OCI-LY7 (cell line): ENCODE measurements at regions not wholly inside any gene's neighbourhood (a gene's known extent, or its start where the extent isn't known, plus 50 kb on each side); places are given as distances from the start of the nearest gene placed in this dataset.

Source experiments
- BruUV-seq: library from RNA; stranded (reverse); fragments of 400-500 nt; replicated peaks from 2 replicates; lab custom pipeline; 2021; lab: Mats Ljungman, UMichigan
- CTCF ChIA-PET: fragments of 300-600 bp; sonication (Branson Sonifier 250); formaldehyde crosslinking; loops from one replicate; lab custom pipeline; 2022; ENCODE audit warnings: antibody characterized with exemption; ENCODE audit not compliant: unreplicated experiment; lab: Charles Lee
- POLR2A ChIA-PET: fragments of 300-600 bp; sonication (Branson Sonifier 250); formaldehyde crosslinking; loops from one replicate; lab custom pipeline; 2022; ENCODE audit warnings: antibody characterized with exemption; lab: Charles Lee
- DNase-seq: peaks from one replicate; pipeline ENCODE4 v3.0.0-alpha.2; 2015; ENCODE audit warnings: low spot score
- H2AFZ ChIP-seq: fragments of 200-600 bp; sonication (generic), shearing (Covaris generic); 2 replicates; pipeline ENCODE4 v1.6.1; 2014; ENCODE audit warnings: mild to moderate bottlenecking, antibody characterized with exemption, low read length, moderate library complexity
- H3K27ac ChIP-seq: fragments of 200-600 bp; sonication (generic); 2 replicates; pipeline ENCODE4 v1.5.1; 2014; ENCODE audit warnings: mixed run types, low read depth, mild to moderate bottlenecking, moderate library complexity, low read length, inconsistent platforms; ENCODE audit not compliant: poor library complexity, severe bottlenecking
- H3K36me3 ChIP-seq: fragments of 200-600 bp; sonication (generic); 2 replicates; pipeline ENCODE4 v1.6.1; 2014; ENCODE audit warnings: mild to moderate bottlenecking, antibody characterized with exemption, low read length, moderate library complexity, mixed read lengths; ENCODE audit not compliant: insufficient read depth
- H3K4me1 ChIP-seq: fragments of 200-600 bp; sonication (generic); 2 replicates; pipeline ENCODE4 v1.5.1; 2014; ENCODE audit warnings: mild to moderate bottlenecking, low read length; ENCODE audit not compliant: insufficient read depth, poor library complexity, severe bottlenecking
- H3K4me2 ChIP-seq: fragments of 200-600 bp; sonication (generic); 2 replicates; pipeline ENCODE4 v1.6.1; 2014; ENCODE audit warnings: mild to moderate bottlenecking, low read length
- H3K4me3 ChIP-seq: fragments of 200-600 bp; sonication (generic); 2 replicates; pipeline ENCODE4 v1.5.1; 2014; ENCODE audit warnings: mild to moderate bottlenecking, low read depth, low read length; ENCODE audit not compliant: poor library complexity, severe bottlenecking
- H3K79me2 ChIP-seq: fragments of 200-600 bp; sonication (generic); 2 replicates; pipeline ENCODE4 v1.6.1; 2016; ENCODE audit warnings: low read depth, mild to moderate bottlenecking, low read length, moderate library complexity, mixed read lengths; ENCODE audit not compliant: insufficient read depth
- H3K9me2 ChIP-seq: fragments of 200-600 bp; sonication (generic); 2 replicates; pipeline ENCODE4 v1.6.1; 2016; ENCODE audit warnings: mild to moderate bottlenecking, low read length, mixed read lengths; ENCODE audit not compliant: insufficient read depth
- H3K9me3 ChIP-seq: fragments of 200-600 bp; sonication (generic); 2 replicates; pipeline ENCODE4 v1.6.1; 2014; ENCODE audit warnings: mild to moderate bottlenecking, mixed run types, low read length, mixed read lengths
- H4K20me1 ChIP-seq: fragments of 200-600 bp; sonication (generic); 2 replicates; pipeline ENCODE4 v1.6.1; 2014; ENCODE audit warnings: mild to moderate bottlenecking, antibody characterized with exemption, low read length, moderate library complexity, mixed read lengths; ENCODE audit not compliant: insufficient read depth
- EZH2phosphoT487 ChIP-seq: fragments of 200-600 bp; sonication (generic); IDR thresholded peaks from 2 replicates; pipeline ENCODE4 v1.6.1; 2018; ENCODE audit warnings: low read depth, borderline replicate concordance, mild to moderate bottlenecking, mixed run types, antibody characterized with exemption, low read length, moderate library complexity, mixed read lengths
- intact Hi-C: fragments of 100-400 bp; cut with micrococcal nuclease; formaldehyde crosslinking; loops from one replicate; pipeline ENCODE4 v1.10.0; 2022; ENCODE audit not compliant: unreplicated experiment
- TF ChIP-seq, protein P1 (sequence below): fragments of 200-600 bp; sonication (generic); conservative IDR thresholded peaks from 2 replicates; pipeline ENCODE4 v1.5.1; 2014; ENCODE audit warnings: mild to moderate bottlenecking, antibody characterized with exemption, low read length, moderate library complexity, mixed read lengths

DNA sequence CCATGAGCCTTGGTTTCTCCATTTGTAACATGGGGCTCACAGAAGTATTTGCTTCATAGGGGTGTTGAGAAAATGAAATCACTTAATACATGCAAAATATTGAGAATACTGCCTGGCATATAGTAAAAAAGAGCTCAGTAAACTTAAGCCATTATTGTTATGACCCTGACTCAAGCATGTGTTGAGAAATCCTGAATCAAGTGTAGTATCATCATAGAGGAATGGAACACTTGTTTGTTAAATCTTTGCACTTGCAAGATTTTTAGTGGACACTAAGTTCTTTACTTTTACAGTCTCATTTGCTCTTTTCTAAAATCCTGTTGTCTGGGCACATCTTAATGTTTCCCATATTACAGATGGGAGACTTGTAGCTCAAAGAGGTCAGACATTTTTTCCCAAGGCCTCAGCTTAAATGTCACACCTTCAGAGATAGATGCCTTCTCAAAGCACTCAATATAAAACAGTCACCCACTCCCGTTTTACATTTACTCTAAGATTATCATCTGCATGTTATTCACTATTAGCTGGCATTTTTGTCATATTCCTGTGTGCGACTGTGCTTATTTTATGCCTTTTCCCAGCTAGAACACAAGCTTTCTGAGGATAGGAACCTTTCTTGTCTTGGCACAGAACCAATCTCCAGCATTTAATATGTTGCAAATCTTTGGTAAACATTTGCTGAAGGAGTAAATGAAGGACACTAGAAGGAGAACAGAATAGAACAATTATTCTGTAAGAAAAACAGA is 250.0 kb upstream of the TNC start:
- CTCF ChIA-PET: interaction anchor here (0.6 kb wide), 1 partner anchor 18 kb away, joined by 3 read pairs; no protein-coding TSS in a partner anchor
- POLR2A ChIA-PET: no interaction called here
- intact Hi-C loops: no loop called here

DNA sequence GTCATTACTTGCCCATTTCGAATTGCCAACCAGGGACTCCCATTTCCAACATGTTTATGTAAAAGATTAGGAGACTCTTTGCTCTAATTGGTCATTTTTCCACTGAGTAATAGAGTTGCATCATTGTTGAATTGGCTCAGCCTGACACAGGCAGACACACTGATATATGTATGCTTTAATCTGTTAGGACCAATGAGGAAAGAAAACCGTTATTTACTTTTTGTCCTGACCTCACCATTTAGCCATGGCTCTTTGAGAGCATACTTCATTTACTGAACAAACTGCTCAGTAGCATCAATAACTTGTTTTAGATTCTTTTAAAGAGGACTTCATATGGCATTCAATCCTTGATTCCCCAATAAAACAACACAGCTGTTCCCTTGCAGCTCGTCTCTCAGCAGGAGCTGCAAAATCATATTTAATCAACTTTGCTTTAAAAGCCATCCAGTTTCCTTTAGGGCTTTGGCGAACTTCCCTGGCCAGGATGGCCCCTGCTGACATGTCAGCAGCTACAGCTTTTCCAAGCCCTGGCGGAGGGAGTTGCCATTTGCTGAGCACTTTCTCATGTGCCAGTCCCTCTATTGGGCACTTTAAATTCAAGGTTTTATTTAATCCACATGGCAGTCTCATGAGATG is 251.5 kb upstream of the TNC start:
- Histone ChIP-seq H3K4me2 (no peak overlapping the region), H3K36me3 (no peaks in the 10 kb centered on the region), H3K4me1 (no peaks in the 10 kb centered on the region), H3K9me3 (no peaks in the 10 kb centered on the region), H3K79me2 (no peaks in the 10 kb centered on the region), H4K20me1 (no peaks in the 10 kb centered on the region), H3K27ac (no peak overlapping the region), H3K9me2 (no peaks in the 10 kb centered on the region), H2AFZ (no peak overlapping the region), H3K4me3 (no peak overlapping the region)
- BruUV-seq: no TSS peak
- ChIA-PET CTCF (no interaction called here), POLR2A (interaction anchor here (0.6 to 0.7 kb wide), 2 partner anchors 343 to 677 kb away, joined by 3 read pairs; no protein-coding TSS in a partner anchor)
- DNase-seq: no peak
- intact Hi-C loops: no loop called here
- no peak for TF ChIP-seq EZH2phosphoT487
- TF ChIP-seq, protein P1, sequence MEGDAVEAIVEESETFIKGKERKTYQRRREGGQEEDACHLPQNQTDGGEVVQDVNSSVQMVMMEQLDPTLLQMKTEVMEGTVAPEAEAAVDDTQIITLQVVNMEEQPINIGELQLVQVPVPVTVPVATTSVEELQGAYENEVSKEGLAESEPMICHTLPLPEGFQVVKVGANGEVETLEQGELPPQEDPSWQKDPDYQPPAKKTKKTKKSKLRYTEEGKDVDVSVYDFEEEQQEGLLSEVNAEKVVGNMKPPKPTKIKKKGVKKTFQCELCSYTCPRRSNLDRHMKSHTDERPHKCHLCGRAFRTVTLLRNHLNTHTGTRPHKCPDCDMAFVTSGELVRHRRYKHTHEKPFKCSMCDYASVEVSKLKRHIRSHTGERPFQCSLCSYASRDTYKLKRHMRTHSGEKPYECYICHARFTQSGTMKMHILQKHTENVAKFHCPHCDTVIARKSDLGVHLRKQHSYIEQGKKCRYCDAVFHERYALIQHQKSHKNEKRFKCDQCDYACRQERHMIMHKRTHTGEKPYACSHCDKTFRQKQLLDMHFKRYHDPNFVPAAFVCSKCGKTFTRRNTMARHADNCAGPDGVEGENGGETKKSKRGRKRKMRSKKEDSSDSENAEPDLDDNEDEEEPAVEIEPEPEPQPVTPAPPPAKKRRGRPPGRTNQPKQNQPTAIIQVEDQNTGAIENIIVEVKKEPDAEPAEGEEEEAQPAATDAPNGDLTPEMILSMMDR: no peak

More for the DNA sequence above, 250.0 kb upstream of the TNC start:
- Histone ChIP-seq H3K9me3 (no peaks in the 10 kb centered on the region), H3K4me2 (no peak overlapping the region), H3K79me2 (no peaks in the 10 kb centered on the region), H4K20me1 (no peaks in the 10 kb centered on the region), H2AFZ (no peak overlapping the region), H3K27ac (no peak overlapping the region), H3K36me3 (no peaks in the 10 kb centered on the region), H3K4me3 (no peak overlapping the region), H3K4me1 (no peaks in the 10 kb centered on the region), H3K9me2 (no peaks in the 10 kb centered on the region)
- TF ChIP-seq EZH2phosphoT487: no peak
- no TSS peak for BruUV-seq
- no peak for DNase-seq

DNA sequence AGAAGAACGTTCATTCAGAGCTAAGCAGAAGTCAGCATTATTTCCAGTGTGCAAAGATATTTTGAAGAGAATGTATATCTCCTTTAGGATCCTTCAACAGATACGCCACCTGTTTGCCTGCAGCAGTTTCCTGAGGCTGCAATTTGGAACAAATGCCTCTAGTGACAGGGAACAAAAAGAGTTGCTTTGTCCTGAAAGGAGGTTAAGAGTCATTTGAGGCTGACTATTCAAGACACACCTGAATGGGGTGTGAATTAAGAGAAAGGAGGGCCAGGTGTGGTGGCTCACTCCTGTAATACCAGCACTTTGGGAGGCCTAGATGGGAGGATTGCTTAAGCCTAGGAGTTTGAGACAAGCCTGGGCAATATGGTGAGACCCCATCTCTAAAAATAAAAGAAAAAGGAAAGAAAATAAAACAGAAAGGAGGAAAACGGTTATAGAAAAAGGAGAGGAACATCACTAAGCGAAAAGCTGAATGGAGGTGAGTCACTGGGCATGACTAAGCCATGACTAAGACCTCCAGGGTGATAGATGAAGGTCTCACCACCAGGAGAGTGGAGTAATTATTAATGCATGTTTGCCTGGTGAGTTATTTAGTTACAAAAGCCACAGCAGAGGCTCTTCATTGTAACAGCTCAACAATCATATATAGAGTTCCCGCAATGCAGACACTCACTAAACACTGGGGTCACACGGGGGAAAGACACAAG is 255.2 kb upstream of the TNC start:
- no TSS peak for BruUV-seq
- intact Hi-C loops: no loop called here
- Histone ChIP-seq H3K9me3 (no peaks in the 10 kb centered on the region), H3K79me2 (no peaks in the 10 kb centered on the region), H3K9me2 (no peaks in the 10 kb centered on the region), H4K20me1 (no peaks in the 10 kb centered on the region), H3K4me3 (no peak overlapping the region), H3K4me1 (no peaks in the 10 kb centered on the region), H3K27ac (no peak overlapping the region), H2AFZ (no peak overlapping the region), H3K4me2 (no peak overlapping the region), H3K36me3 (no peaks in the 10 kb centered on the region)
- CTCF ChIA-PET: no interaction called here
- POLR2A ChIA-PET: no interaction called here
- DNase-seq: no peak
- TF ChIP-seq, protein P1: no peak
- no peak for TF ChIP-seq EZH2phosphoT487
